ENCODE measurements at regions not wholly inside any gene's neighbourhood (a gene's known extent, or its start where the extent isn't known, plus 50 kb on each side); places are given as distances from the start of the nearest gene placed in this dataset.

GRCh38 chr10:63878428-63878827 is 357.2 kb downstream of the REEP3 start (continued):
- TF ChIP-seq ZNF142 (CRISPR knock-in tag; IDR thresholded peaks at IDR 0.05), result no peak
- TF ChIP-seq ZNF484 (CRISPR knock-in tag; IDR thresholded peaks at IDR 0.05; ENCODE audit: borderline replicate concordance, low read depth), result no peak
- no peak for TF ChIP-seq CENPT (CRISPR knock-in tag; IDR thresholded peaks at IDR 0.05; ENCODE audit: low read depth)

GRCh38 chr10:63883861-63884260 is 362.7 kb downstream of the REEP3 start:
- intact Hi-C loops (cut with micrococcal nuclease; ENCODE audit: unreplicated experiment) (no loop called here), in situ Hi-C loops (cut with HindIII; ENCODE audit: extremely low pct_ligation_motif_present, low pct_unique_long_range_greater_than_20kb) (no loop called here)
- no peak overlapping the region for H3K27ac ChIP-seq (ENCODE audit: extremely low read length, insufficient read depth, low read length)
- H3K4me1 ChIP-seq (ENCODE audit: insufficient read depth, low read length), result peaks cover 5% of the 10 kb centered on the region; the same call in 1 of the 2 replicates
- TF ChIP-seq, protein P1, sequence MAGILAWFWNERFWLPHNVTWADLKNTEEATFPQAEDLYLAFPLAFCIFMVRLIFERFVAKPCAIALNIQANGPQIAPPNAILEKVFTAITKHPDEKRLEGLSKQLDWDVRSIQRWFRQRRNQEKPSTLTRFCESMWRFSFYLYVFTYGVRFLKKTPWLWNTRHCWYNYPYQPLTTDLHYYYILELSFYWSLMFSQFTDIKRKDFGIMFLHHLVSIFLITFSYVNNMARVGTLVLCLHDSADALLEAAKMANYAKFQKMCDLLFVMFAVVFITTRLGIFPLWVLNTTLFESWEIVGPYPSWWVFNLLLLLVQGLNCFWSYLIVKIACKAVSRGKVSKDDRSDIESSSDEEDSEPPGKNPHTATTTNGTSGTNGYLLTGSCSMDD (CRISPR knock-in tag; IDR thresholded peaks at IDR 0.05), result no peak
- TF ChIP-seq ZNF652 (CRISPR knock-in tag; IDR thresholded peaks at IDR 0.05; ENCODE audit: borderline replicate concordance, low read depth), result no peak
- H3K9ac ChIP-seq (ENCODE audit: insufficient read depth, low read depth, low read length), result no peak overlapping the region
- ATAC-seq (no peak), DNase-seq (ENCODE audit: low spot score) (no peak), FAIRE-seq (no peak)
- H3K4me3 ChIP-seq (replicated peaks in 1 of 3; ENCODE audit: insufficient read depth in 1 of 3, low read depth in 2 of 3, low read length in 3 of 3), result no peak overlapping the region
- BruUV-seq (replicated peaks), result no TSS peak
- no peaks in the 10 kb centered on the region for H3K27me3 ChIP-seq (ENCODE audit: control insufficient read depth in 1 of 2, insufficient read depth in 2 of 2, low read length in 2 of 2)
- no peaks in the 10 kb centered on the region for H3K36me3 ChIP-seq (replicated peaks in 1 of 2; ENCODE audit: control insufficient read depth in 1 of 2, insufficient read depth in 2 of 2, low read length in 2 of 2)
- no peak overlapping the region for H2AFZ ChIP-seq (ENCODE audit: low read length)
- POLR2A ChIA-PET, result no interaction called here
- CTCF ChIA-PET (ENCODE audit: low intra/inter-chr PET ratio, low total read pairs), result no interaction called here
- no peak overlapping the region for H3K4me2 ChIP-seq (ENCODE audit: low read depth, low read length)
- H3K9me3 ChIP-seq (ENCODE audit: low read length), result peaks cover 5% of the 10 kb centered on the region; the same call in 1 of the 2 replicates
- no peaks in the 10 kb centered on the region for H3K79me2 ChIP-seq (ENCODE audit: insufficient read depth, low read length)
- H4K20me1 ChIP-seq (ENCODE audit: insufficient read depth, low read length), result no peaks in the 10 kb centered on the region
- 0% methylated on average over 1 of the region's 1 CpG for WGBS (ENCODE audit: low lambda C conversion rate)

Data from HepG2 (cell line).